ENCODE measurements at regions not wholly inside any gene's neighbourhood (a gene's known extent, or its start where the extent isn't known, plus 50 kb on each side); places are given as distances from the start of the nearest gene placed in this dataset.
"Not testable (repeated sequence)": the region's sequence is repeated elsewhere in the genome, so short reads cannot be mapped to it uniquely, and the experiment has no call there.

- no peak for DNase-seq
Observed at GRCh38 chr17:77834170-77835115, 124.1 kb upstream of the TNRC6C start.

GRCh38 chr17:77836557-77837041 lies 121.9 kb upstream of the TNRC6C start:
- DNase-seq, result no peak

- DNase-seq, result not testable (repeated sequence)
Observed at GRCh38 chr17:77837072-77837471, 121.4 kb upstream of the TNRC6C start.

DNA sequence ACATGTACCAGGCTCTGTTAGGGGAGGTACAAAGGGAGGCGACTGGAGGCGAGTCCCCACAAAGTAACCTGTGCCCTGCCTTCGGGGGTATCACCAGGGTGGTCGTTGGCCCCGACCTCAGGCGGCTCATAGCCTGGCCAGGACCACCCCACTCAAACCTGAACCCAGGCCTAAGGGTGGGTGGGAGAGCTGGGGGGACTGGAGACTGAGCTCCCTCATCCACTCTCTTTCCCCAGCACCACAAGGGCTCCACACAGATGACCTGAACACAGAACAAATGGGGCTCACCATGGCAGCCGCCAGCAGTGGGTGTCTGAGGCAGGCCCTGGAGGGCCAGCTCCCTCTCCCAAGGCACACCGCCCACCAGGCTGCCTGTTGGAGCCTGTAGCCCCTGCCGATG lies 120.6 kb upstream of the TNRC6C start:
- DNase-seq, result no peak

GRCh38 chr17:77838748-77839697 lies 119.5 kb upstream of the TNRC6C start:
- no peak for DNase-seq

- no peak for DNase-seq
Observed at GRCh38 chr17:77839698-77840512, 118.6 kb upstream of the TNRC6C start.

DNA sequence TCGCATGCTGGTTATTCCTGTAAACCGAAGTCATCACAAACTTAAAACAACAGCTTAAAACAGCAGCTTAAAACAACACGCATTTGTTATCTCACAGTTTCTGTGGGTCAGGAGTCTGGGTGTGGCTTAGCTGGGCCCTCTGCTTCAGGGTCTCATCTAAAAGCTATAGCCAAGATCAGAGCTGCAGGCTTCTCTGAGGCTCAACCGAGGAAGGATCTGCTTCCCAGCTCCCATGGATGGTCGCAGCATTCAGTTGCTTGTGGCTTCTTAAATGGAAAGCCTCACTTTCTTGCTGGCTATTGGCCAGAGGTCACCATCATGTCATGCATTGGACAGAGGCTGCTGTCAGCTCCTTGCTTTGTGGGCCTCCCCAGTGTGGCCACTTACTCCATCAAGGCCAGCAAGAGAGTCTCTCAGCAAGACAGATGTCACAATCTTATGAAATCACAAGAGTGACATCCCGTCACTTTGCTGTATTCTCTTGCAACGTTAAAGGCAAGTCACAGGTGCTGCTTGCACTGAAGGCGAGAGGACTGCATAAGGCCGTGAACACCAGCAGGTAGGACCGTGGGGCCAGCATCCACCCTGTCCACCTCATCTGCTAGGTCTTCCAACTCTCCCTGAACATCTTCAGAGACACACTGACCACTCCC lies 117.9 kb upstream of the TNRC6C start:
- no peak for DNase-seq

GRCh38 chr17:77841742-77842527 lies 116.6 kb upstream of the TNRC6C start:
- no peak for DNase-seq

GRCh38 chr17:77842528-77843147 lies 115.9 kb upstream of the TNRC6C start:
- DNase-seq, result no peak

- not testable (repeated sequence) for DNase-seq
Observed at GRCh38 chr17:77843255-77843895, 115.1 kb upstream of the TNRC6C start.

DNA sequence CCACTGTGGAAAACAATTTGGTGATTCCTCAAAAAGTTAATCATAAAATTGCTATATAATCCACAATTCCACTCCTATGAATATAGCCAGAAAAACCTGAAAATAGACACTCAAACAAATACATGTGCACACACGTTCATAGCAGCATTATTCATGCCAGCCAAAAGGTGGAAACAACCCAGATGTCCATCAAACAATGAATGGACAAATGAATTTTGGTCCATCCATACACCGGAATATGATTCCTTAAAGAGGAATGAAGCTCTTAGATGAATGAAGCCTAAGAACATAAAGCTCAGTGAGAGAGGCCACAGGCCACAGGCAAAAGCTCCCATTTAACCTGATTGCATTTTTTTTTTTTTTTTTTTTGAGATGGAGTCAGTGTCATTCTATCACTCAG lies 114.6 kb upstream of the TNRC6C start:
- DNase-seq, result no peak

DNA sequence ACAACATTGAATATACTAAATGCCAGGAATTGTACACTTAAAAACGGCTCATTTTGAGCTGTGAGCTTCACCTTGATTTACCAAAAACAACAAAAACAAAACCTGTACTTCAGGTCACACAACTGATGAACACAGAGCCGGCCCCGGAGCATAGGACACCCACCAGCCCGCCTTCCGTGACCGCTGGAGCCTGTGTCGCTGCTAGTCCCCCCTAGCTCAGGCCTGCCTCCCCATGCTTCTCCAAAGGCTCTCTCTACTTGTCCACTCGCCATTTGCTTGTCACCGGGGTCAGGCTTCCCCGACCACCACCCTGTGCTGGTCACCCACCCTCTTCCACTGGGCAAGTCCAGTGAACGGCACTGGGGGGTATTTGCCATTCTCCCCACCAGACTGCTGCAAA lies 113.8 kb upstream of the TNRC6C start:
- no peak for DNase-seq

DNA sequence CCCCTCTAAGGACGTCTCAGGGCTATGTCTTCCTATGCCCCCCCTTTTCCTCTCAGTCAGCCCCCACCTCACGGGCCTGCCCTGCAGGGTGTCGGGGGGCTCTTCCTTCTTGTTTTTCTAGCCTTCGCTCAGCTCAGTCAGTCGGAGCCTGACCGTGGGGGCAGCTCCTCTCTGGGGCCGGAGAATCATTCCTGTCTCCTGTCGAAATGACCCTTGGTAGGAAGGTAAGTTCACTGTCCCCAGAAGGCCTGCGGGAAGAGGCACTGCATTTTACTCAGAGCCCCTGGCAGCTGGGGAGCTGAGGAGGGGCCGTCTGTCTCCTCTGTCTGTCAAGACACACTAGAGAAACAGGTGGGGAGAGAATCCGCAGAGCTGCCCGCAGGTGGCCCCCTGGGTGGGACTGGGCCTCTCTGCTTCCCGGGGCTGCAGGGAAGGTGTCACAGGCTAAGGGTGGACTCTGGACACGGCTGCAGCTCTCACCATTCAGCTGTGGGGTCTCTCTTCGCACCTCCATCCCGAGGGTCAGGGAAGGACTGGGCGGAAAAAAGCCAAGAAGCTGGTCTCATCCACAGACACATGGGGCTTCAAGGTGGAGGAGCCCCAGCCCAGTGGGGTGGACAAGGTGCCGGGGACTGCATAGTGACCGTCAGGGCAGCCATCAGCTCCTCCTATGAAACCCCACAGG lies 112.8 kb upstream of the TNRC6C start:
- no peak for DNase-seq

- no peak for DNase-seq
Observed at GRCh38 chr17:77846531-77847085, 111.9 kb upstream of the TNRC6C start.

DNA sequence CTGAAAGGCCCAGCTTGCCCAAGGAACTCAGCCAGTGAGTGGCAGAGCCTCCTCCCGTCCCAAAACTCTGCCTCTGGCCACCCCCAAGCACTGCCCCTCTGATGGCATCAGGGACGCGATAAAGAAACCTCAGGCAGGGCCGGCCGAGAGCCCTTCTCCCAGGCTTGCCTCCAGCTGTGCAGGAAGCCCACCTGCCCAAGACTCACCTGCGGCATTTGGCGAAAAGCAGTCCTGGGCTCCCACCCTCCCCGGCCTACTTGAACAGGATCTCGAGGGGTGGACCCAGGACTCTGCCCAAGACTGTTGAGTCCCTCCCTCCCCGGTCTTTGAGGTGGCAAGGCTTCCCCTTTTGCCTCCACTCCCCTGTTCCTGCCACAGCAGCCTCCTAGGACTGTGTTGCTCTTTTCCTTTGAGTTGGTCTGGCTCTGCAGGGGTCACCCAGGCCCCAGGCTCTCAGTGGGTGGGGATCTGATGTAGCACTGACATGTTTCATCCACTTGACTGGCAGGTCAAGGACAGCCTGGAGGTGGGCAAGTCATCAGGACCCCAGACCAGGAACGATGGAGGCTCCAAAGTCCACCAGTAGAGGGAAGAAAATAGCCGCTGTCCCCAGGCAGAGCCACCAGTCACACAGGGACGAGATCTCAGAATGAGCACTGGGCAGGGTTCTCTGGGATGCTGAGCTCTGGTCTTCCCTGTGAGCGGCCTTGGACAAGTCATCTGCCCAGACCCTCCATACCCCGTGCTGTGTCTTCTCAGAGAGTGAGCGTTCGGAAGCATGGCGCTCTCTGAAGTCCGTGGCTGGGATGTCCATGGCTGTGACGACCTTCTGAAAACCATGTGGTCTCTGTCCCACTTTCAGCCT lies 111.0 kb upstream of the TNRC6C start:
- DNase-seq, result no peak

- DNase-seq, result no peak
Observed at GRCh38 chr17:77848257-77848656, 110.2 kb upstream of the TNRC6C start.

- DNase-seq, result no peak
Observed at GRCh38 chr17:77849239-77849638, 109.3 kb upstream of the TNRC6C start.

All from renal pelvis (tissue), 1 donor.